Fibroblast of pulmonary artery (primary cell): ENCODE measurements at regions not wholly inside any gene's neighbourhood (a gene's known extent, or its start where the extent isn't known, plus 50 kb on each side); places are given as distances from the start of the nearest gene placed in this dataset.

ENCODE experiments used
- DNase-seq: peaks from one replicate; pipeline ENCODE4 v3.0.0-alpha.2; 2010; ENCODE audit warnings: low read depth
- H3K4me3 ChIP-seq: replicated peaks from 2 replicates; pipeline ENCODE4 v1.5.1; 2011; ENCODE audit warnings: low read depth, mild to moderate bottlenecking, control low read depth, low read length, moderate library complexity
- TF ChIP-seq, protein P1 (sequence below): IDR thresholded peaks from 2 replicates; pipeline ENCODE4 v1.5.1; 2011; ENCODE audit warnings: mild to moderate bottlenecking, control low read depth, low read length, inconsistent platforms; ENCODE audit errors: missing control alignments

DNA sequence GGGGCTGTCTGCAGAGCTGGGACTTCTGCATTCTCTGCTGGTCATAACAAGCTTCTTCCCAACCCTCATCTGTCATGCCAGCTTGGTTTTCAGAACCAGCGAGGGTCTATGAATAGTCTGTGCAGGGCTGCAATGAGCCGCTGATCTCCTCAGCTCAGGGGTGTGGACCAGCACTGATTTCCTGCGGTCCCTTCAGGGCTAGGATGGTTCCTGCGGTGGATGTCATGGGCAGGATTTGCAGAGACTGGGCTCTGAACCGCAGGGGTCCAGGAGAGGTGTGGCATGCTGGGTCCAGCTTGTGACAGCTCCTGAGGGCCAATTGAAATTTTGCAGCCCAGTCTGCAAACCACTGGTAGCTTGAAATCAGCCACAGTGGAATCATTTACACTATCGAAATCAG is 188.2 kb upstream of the AGAP1 start:
- TF ChIP-seq, protein P1, sequence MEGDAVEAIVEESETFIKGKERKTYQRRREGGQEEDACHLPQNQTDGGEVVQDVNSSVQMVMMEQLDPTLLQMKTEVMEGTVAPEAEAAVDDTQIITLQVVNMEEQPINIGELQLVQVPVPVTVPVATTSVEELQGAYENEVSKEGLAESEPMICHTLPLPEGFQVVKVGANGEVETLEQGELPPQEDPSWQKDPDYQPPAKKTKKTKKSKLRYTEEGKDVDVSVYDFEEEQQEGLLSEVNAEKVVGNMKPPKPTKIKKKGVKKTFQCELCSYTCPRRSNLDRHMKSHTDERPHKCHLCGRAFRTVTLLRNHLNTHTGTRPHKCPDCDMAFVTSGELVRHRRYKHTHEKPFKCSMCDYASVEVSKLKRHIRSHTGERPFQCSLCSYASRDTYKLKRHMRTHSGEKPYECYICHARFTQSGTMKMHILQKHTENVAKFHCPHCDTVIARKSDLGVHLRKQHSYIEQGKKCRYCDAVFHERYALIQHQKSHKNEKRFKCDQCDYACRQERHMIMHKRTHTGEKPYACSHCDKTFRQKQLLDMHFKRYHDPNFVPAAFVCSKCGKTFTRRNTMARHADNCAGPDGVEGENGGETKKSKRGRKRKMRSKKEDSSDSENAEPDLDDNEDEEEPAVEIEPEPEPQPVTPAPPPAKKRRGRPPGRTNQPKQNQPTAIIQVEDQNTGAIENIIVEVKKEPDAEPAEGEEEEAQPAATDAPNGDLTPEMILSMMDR = no peak
- no peak for DNase-seq
- H3K4me3 ChIP-seq = no peak overlapping the region

DNA sequence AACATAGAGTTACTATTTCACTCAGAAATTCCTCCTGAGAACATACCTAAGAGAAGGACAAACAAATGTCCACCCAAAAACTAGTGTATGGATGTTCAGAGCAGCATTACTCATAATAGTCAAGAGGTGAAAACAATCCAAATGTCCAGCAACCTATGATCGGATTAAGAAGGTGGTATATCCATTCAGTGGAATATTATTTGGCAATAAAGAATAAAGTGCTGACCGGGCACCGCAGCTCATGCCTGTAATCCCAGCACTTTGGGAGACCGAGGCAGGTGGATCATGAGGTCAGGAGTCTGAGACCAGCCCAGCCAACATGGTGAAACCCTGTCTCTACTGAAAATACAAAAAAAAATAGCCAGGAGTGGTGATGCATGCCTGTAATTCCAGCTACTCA is 182.8 kb upstream of the AGAP1 start:
- no peak for DNase-seq
- no peak overlapping the region for H3K4me3 ChIP-seq
- TF ChIP-seq, protein P1 = no peak

DNA sequence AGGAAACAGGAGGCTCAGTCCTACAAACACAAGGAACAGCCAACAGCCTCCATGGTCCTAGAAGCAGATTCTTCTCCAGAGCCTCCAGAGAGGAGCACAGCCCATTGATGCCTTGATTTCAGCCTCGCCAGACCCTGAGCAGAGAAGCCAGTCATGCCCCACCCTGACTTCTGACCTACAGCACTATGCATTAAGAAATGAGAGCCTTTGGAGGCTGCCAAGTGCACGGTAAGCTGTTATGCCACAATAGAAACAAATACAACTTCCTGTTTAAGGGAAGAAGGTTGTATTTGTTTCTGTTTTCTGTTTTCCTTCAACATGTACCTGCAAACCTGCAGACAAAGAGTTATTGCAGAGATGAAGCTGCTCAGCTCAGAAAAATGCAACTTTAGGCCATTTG is 181.3 kb upstream of the AGAP1 start:
- TF ChIP-seq, protein P1 = no peak

DNA sequence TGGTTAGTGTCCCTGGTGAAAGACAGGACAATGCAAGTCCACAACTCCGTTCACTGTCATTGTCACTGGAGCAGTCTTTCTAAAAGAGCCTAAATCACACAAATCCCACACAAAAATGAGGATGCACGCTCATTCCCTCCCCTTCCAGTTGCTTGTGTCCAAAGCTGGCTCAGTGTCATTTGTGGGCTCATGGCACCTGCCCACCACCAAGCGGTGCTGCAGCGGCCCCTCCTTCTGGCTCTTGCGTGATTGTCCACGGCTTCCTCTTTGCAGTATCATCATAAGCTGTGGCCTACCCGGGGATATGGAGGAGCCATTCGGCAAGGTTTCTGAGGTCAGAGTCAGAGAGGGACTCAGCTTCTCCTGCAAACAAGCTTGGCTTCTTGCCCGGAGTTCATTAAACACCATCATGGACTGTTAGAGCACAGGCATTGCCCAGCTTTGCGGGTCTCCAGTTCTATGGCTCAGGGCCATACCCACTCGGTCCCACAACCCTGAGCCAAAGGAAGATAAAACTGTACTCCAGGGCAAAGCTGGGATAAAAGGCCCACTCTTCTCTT is 179.4 kb upstream of the AGAP1 start:
- TF ChIP-seq, protein P1 = no peak
- DNase-seq = no peak
- H3K4me3 ChIP-seq = no peak overlapping the region

More for the DNA sequence above, 181.3 kb upstream of the AGAP1 start:
- DNase-seq = no peak
- no peak overlapping the region for H3K4me3 ChIP-seq

DNA sequence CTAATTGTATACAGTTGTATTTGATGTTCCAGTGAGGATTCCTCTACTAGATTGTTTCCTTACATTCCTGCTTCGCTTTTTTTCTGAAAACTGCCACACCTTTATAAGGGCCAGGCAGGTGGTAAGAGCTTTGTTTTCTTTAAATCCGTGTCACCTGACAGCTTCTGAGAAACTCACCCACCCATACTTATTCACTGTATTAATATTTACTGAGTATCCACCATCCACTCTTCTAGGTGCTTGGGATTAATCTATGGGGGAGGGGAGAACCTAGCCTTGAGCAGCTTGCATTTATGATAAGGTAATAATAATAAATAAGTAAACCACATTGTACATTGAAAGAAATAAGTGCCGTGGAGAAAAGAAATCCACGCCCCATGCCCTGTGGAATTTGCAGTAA is 174.7 kb upstream of the AGAP1 start:
- TF ChIP-seq, protein P1 = no peak
- H3K4me3 ChIP-seq = no peak overlapping the region
- DNase-seq = no peak

DNA sequence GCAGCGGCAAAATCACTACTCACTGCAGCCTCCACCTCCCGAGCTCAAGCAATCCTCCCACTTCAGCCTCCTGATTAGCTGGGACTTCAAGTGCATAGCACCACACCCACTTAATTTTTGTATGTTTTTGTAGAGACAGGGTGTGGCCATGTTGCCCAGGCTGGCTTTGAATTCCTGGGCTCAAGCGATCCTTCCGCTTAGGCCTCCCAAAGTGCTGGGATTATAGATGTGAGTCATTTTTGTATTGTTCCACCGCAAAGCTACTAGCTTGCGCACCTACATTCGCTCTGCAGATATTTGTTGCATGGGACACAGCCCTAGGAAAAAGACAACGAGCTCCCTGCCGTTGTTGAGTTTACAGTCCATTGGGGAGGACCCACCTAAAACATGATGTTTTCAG is 173.5 kb upstream of the AGAP1 start:
- DNase-seq = no peak
- H3K4me3 ChIP-seq = no peak overlapping the region
- TF ChIP-seq, protein P1 = no peak

DNA sequence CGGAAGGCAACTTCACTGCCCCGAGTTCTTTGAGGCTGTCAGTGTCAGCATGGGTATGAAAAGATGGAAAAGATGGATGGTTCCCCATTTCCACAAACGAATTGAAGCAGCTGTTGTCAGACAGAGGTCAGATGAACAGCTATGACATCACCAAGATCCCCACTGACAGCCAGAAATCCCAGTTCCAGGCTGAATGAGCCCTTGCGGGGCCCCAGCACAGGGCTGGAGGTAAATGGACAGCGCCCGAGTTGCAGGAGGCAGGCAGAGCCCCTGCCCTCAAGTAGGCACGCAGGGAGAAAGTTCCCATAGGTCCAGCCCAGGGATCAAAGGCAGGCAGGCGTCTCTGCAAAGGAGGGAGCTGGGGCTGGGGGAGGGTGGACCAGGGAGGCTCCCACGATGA is 169.5 kb upstream of the AGAP1 start:
- DNase-seq = no peak
- TF ChIP-seq, protein P1 = no peak
- H3K4me3 ChIP-seq = no peak overlapping the region
